HepG2 (cell line): ENCODE measurements at regions not wholly inside any gene's neighbourhood (a gene's known extent, or its start where the extent isn't known, plus 50 kb on each side); places are given as distances from the start of the nearest gene placed in this dataset.

Experiments
- BCL6 ChIP-seq: IDR thresholded peaks from 2 replicates; pipeline ENCODE4 v1.6.1; 2016; ENCODE audit warnings: missing genetic modification reagents, missing compliant biosample characterization
- CHCHD3 ChIP-seq: sonication (generic); formaldehyde crosslinking; IDR thresholded peaks from 2 replicates; pipeline ENCODE4 v1.8.0; 2022; ENCODE audit warnings: mild to moderate bottlenecking, missing genetic modification reagents, moderate library complexity
- FOXM1 ChIP-seq: sonication (generic); formaldehyde crosslinking; IDR thresholded peaks from 2 replicates; pipeline ENCODE4 v1.5.0; 2020; ENCODE audit warnings: missing genetic modification reagents
- NKX3-1 ChIP-seq: sonication (generic); formaldehyde crosslinking; IDR thresholded peaks from 2 replicates; pipeline ENCODE4 v1.5.0; 2020; ENCODE audit warnings: missing genetic modification reagents
- POLR2A ChIP-seq, 2 experiments: IDR thresholded peaks; 2 replicates each; pipeline ENCODE4 v1.6.1; 2011; ENCODE audit warnings: low read depth in 2 of 2, low read length in 2 of 2, mild to moderate bottlenecking in 1 of 2, moderate library complexity in 1 of 2; ENCODE audit not compliant: insufficient read depth in 1 of 2
- SRF ChIP-seq: IDR thresholded peaks from 2 replicates; pipeline ENCODE4 v1.6.1; 2011; ENCODE audit warnings: mild to moderate bottlenecking, low read depth, low read length, moderate library complexity

DNA sequence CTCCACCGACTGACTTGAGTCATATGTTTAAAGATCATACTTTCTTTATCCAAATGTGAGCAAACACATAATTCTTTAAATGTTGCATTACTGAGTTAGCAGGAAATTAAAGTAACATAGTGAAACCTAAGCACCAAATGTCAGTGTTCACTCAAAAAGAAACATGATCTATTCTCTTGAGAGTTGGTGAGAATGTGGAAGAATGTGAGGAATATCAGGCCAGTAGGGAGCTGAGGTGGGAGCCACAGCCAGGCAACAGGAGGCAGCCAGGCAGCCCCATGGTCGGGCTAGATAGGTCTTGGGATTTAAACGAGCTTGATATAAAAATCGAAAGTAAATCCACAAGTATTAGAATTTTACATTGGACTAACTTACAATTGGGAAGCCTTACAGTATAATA, 198.1 kb upstream of the SH3BP4 start:
- TF ChIP-seq POLR2A (IDR thresholded peaks at IDR 0.05; ENCODE audit: insufficient read depth in 1 of 2, low read depth in 2 of 2, low read length in 2 of 2) (no peak), BCL6 (CRISPR knock-in tag) (no peak), CHCHD3 (CRISPR knock-in tag) (no peak), NKX3-1 (no peak), FOXM1 (CRISPR knock-in tag) (no peak), SRF (no peak)
